ENCODE measurements at regions not wholly inside any gene's neighbourhood (a gene's known extent, or its start where the extent isn't known, plus 50 kb on each side); places are given as distances from the start of the nearest gene placed in this dataset.

DNA sequence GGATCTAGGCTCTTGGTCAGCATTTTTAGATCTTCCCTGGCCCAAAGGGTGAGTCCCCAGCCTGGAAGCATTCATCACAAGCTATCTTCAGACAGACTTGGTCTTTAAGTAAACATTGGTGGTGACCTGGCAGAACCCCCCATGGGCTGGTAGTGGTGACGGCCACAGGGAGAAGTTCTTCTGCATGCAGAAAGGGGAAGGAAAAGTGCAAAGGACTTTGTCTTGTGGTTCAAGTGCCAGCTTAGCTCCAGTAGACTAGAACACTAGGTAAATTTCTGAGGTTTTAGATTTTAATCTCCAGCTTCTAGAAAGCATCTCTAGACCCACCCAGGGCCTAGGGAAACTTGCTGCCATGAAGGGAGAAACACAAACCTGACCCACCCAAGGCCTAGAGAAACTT is 584.0 kb downstream of the CHSY3 start:
- no peak for TF ChIP-seq POLR2AphosphoS5 (IDR thresholded peaks at IDR 0.05; ENCODE audit: low read depth, low read length)
- no peak for TF ChIP-seq POLR2A (IDR thresholded peaks at IDR 0.05; ENCODE audit: low read depth, low read length)
- TF ChIP-seq SPI1 (IDR thresholded peaks at IDR 0.05; ENCODE audit: low read depth, low read length) = no peak
